ENCODE measurements at regions not wholly inside any gene's neighbourhood (a gene's known extent, or its start where the extent isn't known, plus 50 kb on each side); places are given as distances from the start of the nearest gene placed in this dataset.

DNA sequence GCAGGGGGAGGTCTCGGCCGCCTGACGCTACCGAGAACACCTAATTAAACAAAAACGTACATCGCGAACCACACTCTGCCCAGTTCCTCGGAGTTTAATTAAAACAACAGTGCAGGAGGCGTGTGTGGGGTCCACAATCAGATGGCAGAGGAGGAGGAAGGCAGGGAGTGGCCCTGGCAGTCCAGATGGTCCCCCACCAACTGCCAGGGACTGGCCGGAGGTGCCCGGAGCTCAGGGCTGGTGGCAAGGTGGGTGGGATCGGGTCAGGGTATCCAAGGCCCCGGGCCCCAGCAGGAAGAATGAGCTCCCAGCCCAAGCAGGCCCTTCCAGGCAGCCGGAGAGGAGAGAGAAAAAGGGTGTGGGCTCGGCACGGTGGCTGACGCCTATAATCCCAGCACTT lies 71.3 kb downstream of the PTPRS start:
- Histone ChIP-seq H2AFZ (ENCODE audit: control insufficient read depth, low read length) (no peak overlapping the region), H3K36me3 (ENCODE audit: control insufficient read depth in 2 of 2, extremely low read depth in 1 of 2, insufficient read depth in 2 of 2, low read length in 2 of 2) (peaks cover 3 to 4% of the 10 kb centered on the region in 2 experiments), H3K4me3 (ENCODE audit: control insufficient read depth in 2 of 3, extremely low read depth in 1 of 3, insufficient read depth in 2 of 3, low read depth in 1 of 3, low read length in 3 of 3) (no peak overlapping the region), H3K9me3 (ENCODE audit: control insufficient read depth, low read depth, low read length) (no peaks in the 10 kb centered on the region), H3K79me2 (ENCODE audit: control insufficient read depth, insufficient read depth, low read length) (no peaks in the 10 kb centered on the region), H3K4me1 (ENCODE audit: control insufficient read depth, extremely low read depth, insufficient read depth, low read length) (no peaks in the 10 kb centered on the region), H3K9ac (ENCODE audit: control insufficient read depth, extremely low read depth, insufficient read depth, low read length) (no peak overlapping the region), H3K27ac (ENCODE audit: control insufficient read depth, insufficient read depth, low read length) (no peak overlapping the region), H3K4me2 (ENCODE audit: control insufficient read depth, extremely low read depth, insufficient read depth, low read depth, low read length) (no peak overlapping the region), H3K9me1 (ENCODE audit: control insufficient read depth, extremely low read depth, insufficient read depth, low read length) (no peaks in the 10 kb centered on the region), H3K27me3 (ENCODE audit: control insufficient read depth, extremely low read depth, insufficient read depth, low read length) (no peaks in the 10 kb centered on the region), H4K20me1 (ENCODE audit: control insufficient read depth, extremely low read depth, insufficient read depth, low read length) (no peaks in the 10 kb centered on the region)
- dilution Hi-C loops (cut with MboI; ENCODE audit: extremely low pct_ligation_motif_present, low sequenced_read_pairs): no loop called here
- DNase-seq (ENCODE audit: low read depth, low spot score) (no peak), FAIRE-seq (no peak)
- TF ChIP-seq EZH2 (IDR thresholded peaks at IDR 0.05; ENCODE audit: low read length) (no peak), CTCF (optimal IDR thresholded peaks at IDR 0.05 in 1 of 3, IDR thresholded peaks at IDR 0.05 in 1 of 3, conservative IDR thresholded peaks at IDR 0.05 in 1 of 3; ENCODE audit: extremely low read depth in 1 of 3, insufficient read depth in 2 of 3, low read length in 3 of 3) (no peak)

DNA sequence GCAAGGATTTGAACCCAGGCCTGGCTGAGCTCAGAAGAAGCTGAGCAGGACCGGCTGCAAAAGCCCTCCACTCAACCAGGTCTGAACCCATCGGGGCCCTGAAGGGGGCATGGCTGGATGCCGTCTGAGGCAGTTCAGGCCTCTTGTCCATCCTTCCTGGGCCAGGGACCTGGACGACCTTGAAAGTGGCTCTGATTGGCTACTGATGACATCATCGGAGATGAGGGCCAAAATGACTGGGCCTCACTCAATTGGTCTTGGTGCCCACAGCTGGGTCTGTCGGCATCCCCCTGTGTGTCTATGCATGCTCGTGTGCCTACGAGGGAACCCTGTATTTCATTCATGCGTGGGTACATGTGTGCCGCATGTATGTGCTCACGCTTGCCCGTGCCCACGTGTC lies 71.8 kb downstream of the PTPRS start:
- no peaks in the 10 kb centered on the region for H4K20me1 ChIP-seq (ENCODE audit: control insufficient read depth, extremely low read depth, insufficient read depth, low read length)
- no peak for DNase-seq (ENCODE audit: low read depth, low spot score)

More for the DNA sequence above, 71.8 kb downstream of the PTPRS start:
- no peak overlapping the region for H3K27ac ChIP-seq (ENCODE audit: control insufficient read depth, insufficient read depth, low read length)
- H3K27me3 ChIP-seq (ENCODE audit: control insufficient read depth, extremely low read depth, insufficient read depth, low read length): no peaks in the 10 kb centered on the region
- dilution Hi-C loops (cut with MboI; ENCODE audit: extremely low pct_ligation_motif_present, low sequenced_read_pairs): no loop called here
- no peak overlapping the region for H3K4me2 ChIP-seq (ENCODE audit: control insufficient read depth, extremely low read depth, insufficient read depth, low read depth, low read length)
- no peak overlapping the region for H3K4me3 ChIP-seq (ENCODE audit: control insufficient read depth in 2 of 3, extremely low read depth in 1 of 3, insufficient read depth in 2 of 3, low read depth in 1 of 3, low read length in 3 of 3)
- no peaks in the 10 kb centered on the region for H3K9me3 ChIP-seq (ENCODE audit: control insufficient read depth, low read depth, low read length)
- H2AFZ ChIP-seq (ENCODE audit: control insufficient read depth, low read length): no peak overlapping the region
- no peaks in the 10 kb centered on the region for H3K79me2 ChIP-seq (ENCODE audit: control insufficient read depth, insufficient read depth, low read length)
- FAIRE-seq: no peak
- H3K9ac ChIP-seq (ENCODE audit: control insufficient read depth, extremely low read depth, insufficient read depth, low read length): no peak overlapping the region
- no peaks in the 10 kb centered on the region for H3K9me1 ChIP-seq (ENCODE audit: control insufficient read depth, extremely low read depth, insufficient read depth, low read length)
- no peak for TF ChIP-seq EZH2 (IDR thresholded peaks at IDR 0.05; ENCODE audit: low read length)
- TF ChIP-seq CTCF (optimal IDR thresholded peaks at IDR 0.05 in 1 of 3, IDR thresholded peaks at IDR 0.05 in 1 of 3, conservative IDR thresholded peaks at IDR 0.05 in 1 of 3; ENCODE audit: extremely low read depth in 1 of 3, insufficient read depth in 2 of 3, low read length in 3 of 3): no peak
- H3K36me3 ChIP-seq (ENCODE audit: control insufficient read depth in 2 of 2, extremely low read depth in 1 of 2, insufficient read depth in 2 of 2, low read length in 2 of 2): peaks cover 2 to 3% of the 10 kb centered on the region in 2 experiments
- H3K4me1 ChIP-seq (ENCODE audit: control insufficient read depth, extremely low read depth, insufficient read depth, low read length): no peaks in the 10 kb centered on the region
